Adipocyte (in vitro differentiated cells): ENCODE measurements at regions not wholly inside any gene's neighbourhood (a gene's known extent, or its start where the extent isn't known, plus 50 kb on each side); places are given as distances from the start of the nearest gene placed in this dataset.

ENCODE experiments used
- DNase-seq: peaks from one replicate; pipeline ENCODE4 v3.0.0-alpha.2; 2015; ENCODE audit warnings: low read depth
- H3K27me3 ChIP-seq: replicated peaks from 2 replicates; pipeline ENCODE4 v1.7.0; 2013; ENCODE audit warnings: mild to moderate bottlenecking, low read length, moderate library complexity; ENCODE audit not compliant: control insufficient read depth, insufficient read depth
- H3K36me3 ChIP-seq: 2 replicates; pipeline ENCODE4 v1.7.0; 2013; ENCODE audit warnings: low read length, mild to moderate bottlenecking, moderate library complexity; ENCODE audit not compliant: control insufficient read depth, insufficient read depth, severe bottlenecking
- H3K4me1 ChIP-seq: 2 replicates; pipeline ENCODE4 v1.7.0; 2013; ENCODE audit warnings: mild to moderate bottlenecking, low read length, moderate library complexity; ENCODE audit not compliant: control insufficient read depth, insufficient read depth
- H3K4me3 ChIP-seq: 2 replicates; pipeline ENCODE4 v1.7.0; 2013; ENCODE audit warnings: mild to moderate bottlenecking, low read length, moderate library complexity
- H3K9ac ChIP-seq: 2 replicates; pipeline ENCODE4 v1.7.0; 2013; ENCODE audit warnings: mild to moderate bottlenecking, low read length, moderate library complexity
- H3K9me3 ChIP-seq: 2 replicates; pipeline ENCODE4 v1.7.0; 2013; ENCODE audit warnings: mild to moderate bottlenecking, low read length, moderate library complexity; ENCODE audit not compliant: control insufficient read depth

DNA sequence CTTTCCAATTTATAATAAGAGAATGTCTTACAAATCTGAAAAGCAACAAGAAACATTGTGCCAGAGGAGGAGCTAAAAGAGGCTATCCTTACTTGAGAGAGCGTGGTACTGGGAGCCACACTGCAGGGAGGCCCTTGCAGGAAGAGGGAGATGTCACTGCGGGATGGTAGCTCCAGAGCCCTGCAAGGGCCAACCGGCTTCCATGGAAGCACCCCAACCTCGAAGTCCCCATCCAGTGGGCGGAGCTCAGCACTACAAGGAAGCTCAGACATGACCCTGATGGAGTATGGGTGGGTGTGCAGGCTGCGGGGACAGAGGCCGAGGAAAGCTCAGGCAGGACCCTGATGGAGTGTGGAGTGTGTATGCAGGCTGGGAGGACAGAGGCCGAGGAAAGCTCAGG is 57.8 kb upstream of the RPS6KA2 start:
- Histone ChIP-seq H3K4me3 (no peak overlapping the region), H3K4me1 (no peaks in the 10 kb centered on the region), H3K9ac (no peak overlapping the region), H3K36me3 (no peaks in the 10 kb centered on the region), H3K9me3 (no peaks in the 10 kb centered on the region), H3K27me3 (peaks cover 49% of the 10 kb centered on the region)
- DNase-seq, result no peak

DNA sequence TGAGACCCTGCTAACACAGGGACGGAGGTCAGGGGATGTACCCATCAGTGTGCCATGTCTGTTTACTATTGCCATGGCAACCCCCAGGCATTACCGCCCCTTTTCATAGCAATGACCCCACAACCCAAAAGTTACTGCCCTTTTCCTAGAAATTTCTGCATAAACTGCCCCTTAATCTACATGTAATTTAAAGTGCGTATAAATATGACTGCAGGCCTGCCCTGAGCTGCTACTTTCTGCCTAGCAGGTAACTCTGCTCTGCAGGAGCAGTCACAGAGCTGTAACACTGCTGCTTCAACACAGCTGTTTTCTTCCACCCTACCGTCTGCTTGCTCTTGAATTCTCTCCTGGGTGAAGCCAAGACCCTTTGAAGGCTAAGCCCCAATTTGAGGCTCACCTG is 57.1 kb upstream of the RPS6KA2 start:
- Histone ChIP-seq H3K4me3 (no peak overlapping the region), H3K36me3 (no peaks in the 10 kb centered on the region), H3K27me3 (peaks cover 43% of the 10 kb centered on the region), H3K9ac (no peak overlapping the region), H3K4me1 (no peaks in the 10 kb centered on the region), H3K9me3 (no peaks in the 10 kb centered on the region)
- no peak for DNase-seq

DNA sequence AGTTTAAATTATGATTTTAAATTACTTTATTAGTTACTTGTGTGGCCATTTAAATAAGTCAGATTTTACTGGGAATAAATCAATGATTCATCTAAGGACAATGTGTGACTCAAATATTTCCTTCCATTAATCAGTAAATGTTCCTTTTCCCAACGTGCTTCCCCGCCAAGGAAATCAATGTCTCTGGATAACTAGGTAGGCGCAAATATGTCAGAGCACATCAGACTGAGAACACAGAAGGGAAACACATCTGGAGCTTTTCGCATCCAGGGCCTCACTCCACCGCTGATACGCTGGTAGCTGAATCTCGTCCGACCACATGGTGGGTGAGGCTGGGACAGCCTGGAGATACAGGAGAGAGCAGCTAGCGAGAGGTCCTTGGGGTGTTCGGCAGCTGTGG is 56.4 kb upstream of the RPS6KA2 start:
- Histone ChIP-seq H3K9ac (no peak overlapping the region), H3K4me3 (no peak overlapping the region), H3K9me3 (no peaks in the 10 kb centered on the region), H3K27me3 (peaks cover 36% of the 10 kb centered on the region), H3K4me1 (no peaks in the 10 kb centered on the region), H3K36me3 (no peaks in the 10 kb centered on the region)
- no peak for DNase-seq

DNA sequence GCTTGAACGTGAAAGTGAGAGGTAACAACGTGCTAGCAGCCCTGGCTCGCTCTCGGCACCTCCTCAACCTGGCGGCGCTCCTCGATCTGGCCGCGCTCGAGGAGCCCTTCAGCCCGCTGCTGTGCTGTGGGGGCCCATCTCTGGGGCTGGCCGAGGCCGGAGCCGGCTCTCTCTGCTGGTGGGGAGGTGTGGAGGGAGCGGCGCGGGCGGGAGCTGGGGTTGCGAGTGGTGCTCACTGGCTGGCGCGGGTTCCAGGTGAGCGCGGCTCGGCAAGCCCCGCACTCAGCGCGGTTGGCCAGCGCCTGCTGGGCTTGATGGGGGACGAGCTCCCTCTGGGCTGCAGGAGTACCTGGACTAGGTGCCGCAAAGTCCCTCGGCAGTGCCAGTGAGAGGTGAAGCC is 52.5 kb upstream of the RPS6KA2 start:
- DNase-seq, result no peak
- peaks cover 6% of the 10 kb centered on the region for H3K27me3 ChIP-seq

DNA sequence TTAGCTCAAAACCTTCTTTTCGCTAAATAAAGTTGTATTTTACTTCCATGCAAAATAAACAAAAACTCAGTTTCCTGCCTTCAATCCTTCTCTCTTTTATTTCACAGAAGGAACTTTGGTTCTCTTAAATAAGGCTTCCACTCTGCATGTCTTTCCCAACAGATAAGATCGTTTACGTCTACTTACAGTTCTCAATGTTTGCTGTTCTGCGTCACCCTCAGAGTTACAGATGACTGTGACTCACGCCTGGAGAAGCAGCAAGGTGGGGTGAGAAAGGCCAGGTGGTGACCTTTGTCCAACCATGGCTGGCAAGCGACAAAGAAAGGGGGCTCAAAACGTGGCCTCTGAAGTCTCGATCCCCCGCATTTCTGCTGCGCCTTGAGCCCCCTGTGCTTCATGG is 51.4 kb upstream of the RPS6KA2 start:
- Histone ChIP-seq H3K4me1 (no peaks in the 10 kb centered on the region), H3K9ac (no peak overlapping the region), H3K36me3 (no peaks in the 10 kb centered on the region), H3K4me3 (no peak overlapping the region), H3K27me3 (peaks cover 4% of the 10 kb centered on the region), H3K9me3 (no peaks in the 10 kb centered on the region)
- DNase-seq, result no peak

More for the DNA sequence above, 52.5 kb upstream of the RPS6KA2 start:
- H3K4me3 ChIP-seq, result no peak overlapping the region
- no peaks in the 10 kb centered on the region for H3K9me3 ChIP-seq
- no peaks in the 10 kb centered on the region for H3K36me3 ChIP-seq
- no peaks in the 10 kb centered on the region for H3K4me1 ChIP-seq
- H3K9ac ChIP-seq, result no peak overlapping the region

DNA sequence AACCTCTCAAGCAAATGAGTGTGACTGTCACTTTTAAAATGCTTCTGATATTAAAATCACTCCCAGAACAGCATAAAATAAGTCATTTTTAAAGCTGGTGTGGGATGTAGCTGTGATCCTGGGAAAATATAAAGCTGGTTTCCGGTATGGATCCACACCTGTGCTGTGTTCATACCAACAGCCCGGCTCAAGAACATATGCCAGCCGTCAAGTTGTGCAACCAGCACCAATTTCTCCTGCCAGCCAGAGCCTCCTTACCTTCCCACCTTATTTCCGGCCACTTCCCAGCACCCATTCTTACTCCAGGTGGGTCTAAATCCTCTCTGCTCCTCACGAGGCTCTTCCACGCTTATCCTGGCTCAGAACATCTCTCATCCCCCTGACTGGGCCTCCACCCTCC is 50.9 kb upstream of the RPS6KA2 start:
- Histone ChIP-seq H3K4me3 (no peak overlapping the region), H3K9ac (no peak overlapping the region), H3K36me3 (no peaks in the 10 kb centered on the region), H3K4me1 (no peaks in the 10 kb centered on the region), H3K27me3 (peaks cover 9% of the 10 kb centered on the region), H3K9me3 (no peaks in the 10 kb centered on the region)
- no peak for DNase-seq
